ENCODE measurements at regions not wholly inside any gene's neighbourhood (a gene's known extent, or its start where the extent isn't known, plus 50 kb on each side); places are given as distances from the start of the nearest gene placed in this dataset.

DNA sequence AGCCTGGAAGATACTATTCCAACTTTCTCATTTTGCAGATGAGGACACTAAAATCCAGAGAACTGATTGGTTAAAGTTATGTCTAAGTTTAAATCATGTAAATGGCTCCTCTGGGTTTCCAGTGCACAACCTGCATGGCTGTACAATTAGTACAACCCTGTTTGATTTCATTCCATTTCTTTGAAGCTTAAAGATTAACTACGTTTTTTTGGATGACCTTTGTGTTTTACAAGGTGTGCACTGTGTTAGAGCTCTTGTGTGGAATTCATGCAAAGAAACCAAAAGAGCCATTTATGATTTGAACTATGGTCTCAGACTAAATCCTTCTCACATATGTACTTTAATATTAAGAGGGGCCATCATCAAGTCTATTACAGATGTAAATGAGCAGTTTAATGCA, 149.5 kb downstream of the TMEM168 start:
- no peaks in the 10 kb centered on the region for H3K9me3 ChIP-seq
- H3K4me3 ChIP-seq (ENCODE audit: low read depth in 1 of 2, low read length in 1 of 2), result no peak overlapping the region
- no peaks in the 10 kb centered on the region for H3K27me3 ChIP-seq
- no peaks in the 10 kb centered on the region for H3K4me1 ChIP-seq (ENCODE audit: control insufficient read depth in 1 of 2, insufficient read depth in 1 of 2, low read depth in 1 of 2, low read length in 1 of 2)
- H3K36me3 ChIP-seq, result no peaks in the 10 kb centered on the region
- no peak for TF ChIP-seq CTCF (IDR thresholded peaks at IDR 0.05)
- no peak overlapping the region for H3K27ac ChIP-seq

DNA sequence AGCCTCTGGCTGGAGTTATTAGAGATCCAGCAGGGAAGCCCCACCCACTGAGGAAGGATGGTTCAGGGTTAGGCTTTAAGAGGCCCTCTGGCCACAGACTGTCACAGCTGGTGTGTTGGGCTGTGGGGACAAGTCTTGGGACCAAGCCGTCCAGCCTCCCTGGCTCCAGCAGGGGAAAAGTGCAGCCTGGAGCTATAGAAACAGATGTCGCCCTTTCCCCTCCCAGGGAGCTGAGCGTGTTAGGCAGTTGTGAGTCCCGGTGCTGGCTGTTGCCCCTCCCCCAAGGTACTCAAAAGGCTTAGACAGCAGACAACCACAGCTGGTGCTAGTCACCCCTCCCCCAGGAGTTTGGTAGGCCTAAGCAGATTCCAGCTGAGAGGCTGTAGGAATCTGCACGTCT, 143.4 kb downstream of the TMEM168 start:
- no peak for TF ChIP-seq CTCF (IDR thresholded peaks at IDR 0.05)
- Histone ChIP-seq H3K36me3 (no peaks in the 10 kb centered on the region), H3K4me1 (ENCODE audit: control insufficient read depth in 1 of 2, insufficient read depth in 1 of 2, low read depth in 1 of 2, low read length in 1 of 2) (no peaks in the 10 kb centered on the region), H3K27me3 (no peaks in the 10 kb centered on the region), H3K9me3 (no peaks in the 10 kb centered on the region), H3K27ac (no peak overlapping the region), H3K4me3 (ENCODE audit: low read depth in 1 of 2, low read length in 1 of 2) (no peak overlapping the region)

GRCh38 chr7:112648781-112649180, 141.4 kb downstream of the TMEM168 start:
- Histone ChIP-seq H3K36me3 (no peaks in the 10 kb centered on the region), H3K4me3 (ENCODE audit: low read depth in 1 of 2, low read length in 1 of 2) (no peak overlapping the region), H3K9me3 (no peaks in the 10 kb centered on the region), H3K4me1 (ENCODE audit: control insufficient read depth in 1 of 2, insufficient read depth in 1 of 2, low read depth in 1 of 2, low read length in 1 of 2) (no peaks in the 10 kb centered on the region), H3K27me3 (no peaks in the 10 kb centered on the region), H3K27ac (no peak overlapping the region)
- TF ChIP-seq CTCF (IDR thresholded peaks at IDR 0.05), result no peak

DNA sequence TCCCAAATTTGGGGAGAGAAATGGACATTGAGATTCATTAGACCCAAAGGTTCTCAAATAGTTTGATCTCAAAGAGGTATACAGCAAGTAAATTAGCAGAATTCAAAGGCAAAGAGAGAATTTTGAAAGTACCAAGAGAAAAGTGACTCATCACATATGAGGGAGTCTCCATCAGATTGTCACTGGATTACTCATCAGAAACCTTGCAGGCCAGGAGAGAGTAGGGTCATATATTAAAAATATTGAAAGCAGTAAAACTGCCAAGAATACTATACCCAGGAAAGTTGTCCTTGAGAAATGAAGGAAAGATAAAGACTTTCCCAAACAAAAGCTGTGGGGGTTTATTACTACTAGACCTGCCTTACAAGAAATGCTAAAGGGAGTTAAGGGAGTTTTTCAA, 140.6 kb downstream of the TMEM168 start:
- Histone ChIP-seq H3K36me3 (no peaks in the 10 kb centered on the region), H3K4me1 (ENCODE audit: control insufficient read depth in 1 of 2, insufficient read depth in 1 of 2, low read depth in 1 of 2, low read length in 1 of 2) (no peaks in the 10 kb centered on the region), H3K27ac (no peak overlapping the region), H3K4me3 (ENCODE audit: low read depth in 1 of 2, low read length in 1 of 2) (no peak overlapping the region), H3K9me3 (no peaks in the 10 kb centered on the region), H3K27me3 (no peaks in the 10 kb centered on the region)
- TF ChIP-seq CTCF (IDR thresholded peaks at IDR 0.05), result no peak

DNA sequence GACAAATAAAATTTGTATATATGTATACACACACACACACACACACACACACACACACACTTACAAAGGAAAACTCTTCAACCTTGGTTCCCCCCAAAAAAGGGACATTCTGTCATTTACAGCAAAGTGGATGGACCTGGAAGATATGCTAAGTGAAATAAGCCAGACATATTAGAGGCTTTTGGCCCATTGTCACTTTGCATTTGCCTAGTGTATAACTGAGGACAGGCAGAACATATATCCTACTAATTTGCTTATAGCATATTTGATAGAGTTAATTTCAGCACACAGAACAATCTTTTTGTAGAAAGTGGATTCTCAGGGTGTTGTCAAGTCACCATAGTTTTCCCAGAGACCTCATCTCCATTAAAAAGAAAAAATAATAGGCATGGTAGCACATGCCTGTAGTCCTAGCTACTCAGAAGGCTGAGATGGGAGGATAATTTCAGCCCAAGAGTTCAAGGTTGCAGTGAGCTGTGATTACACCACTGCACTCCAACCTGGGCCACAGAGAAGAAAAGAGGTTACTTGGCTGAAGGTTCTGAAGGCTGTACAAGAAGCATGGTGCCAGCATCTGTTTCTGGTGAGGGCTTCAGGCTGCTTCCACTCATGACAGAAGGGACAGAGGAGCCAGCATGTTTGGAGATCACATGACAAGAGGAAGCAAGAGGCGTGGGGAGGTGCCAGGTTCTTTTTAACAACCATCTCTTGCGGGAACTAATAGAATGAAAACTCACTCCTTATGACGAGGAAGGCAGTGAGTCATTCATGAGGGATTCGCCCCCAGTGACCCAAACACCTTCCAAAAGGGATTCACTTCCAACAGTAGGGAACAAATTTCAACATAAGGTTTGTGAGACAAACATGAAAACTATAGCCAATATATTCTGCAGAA, 135.6 kb downstream of the TMEM168 start:
- no peaks in the 10 kb centered on the region for H3K36me3 ChIP-seq
- no peak overlapping the region for H3K4me3 ChIP-seq (ENCODE audit: low read depth in 1 of 2, low read length in 1 of 2)
- TF ChIP-seq CTCF (IDR thresholded peaks at IDR 0.05), result no peak
- no peaks in the 10 kb centered on the region for H3K27me3 ChIP-seq
- H3K4me1 ChIP-seq (ENCODE audit: control insufficient read depth in 1 of 2, insufficient read depth in 1 of 2, low read depth in 1 of 2, low read length in 1 of 2), result no peaks in the 10 kb centered on the region
- no peaks in the 10 kb centered on the region for H3K9me3 ChIP-seq
- H3K27ac ChIP-seq, result no peak overlapping the region

Measured in neutrophil (primary cell).